Osteocyte (in vitro differentiated cells): ENCODE measurements at regions not wholly inside any gene's neighbourhood (a gene's known extent, or its start where the extent isn't known, plus 50 kb on each side); places are given as distances from the start of the nearest gene placed in this dataset.

Experiments used
- DNase-seq: peaks from one replicate; pipeline ENCODE4 v3.0.0; 2021; ENCODE audit warnings: mixed read lengths; ENCODE audit not compliant: unreplicated experiment; ENCODE audit errors: extremely low spot score
- H3K27ac Mint-ChIP-seq: one replicate; pipeline ENCODE4 v1.8.0; 2021; ENCODE audit warnings: mild to moderate bottlenecking, mixed read lengths; ENCODE audit not compliant: unreplicated experiment
- H3K27me3 Mint-ChIP-seq: one replicate; pipeline ENCODE4 v1.8.0; 2021; ENCODE audit warnings: mixed read lengths; ENCODE audit not compliant: unreplicated experiment
- H3K36me3 Mint-ChIP-seq: one replicate; pipeline ENCODE4 v1.8.0; 2021; ENCODE audit warnings: mixed read lengths; ENCODE audit not compliant: unreplicated experiment
- H3K4me1 Mint-ChIP-seq: one replicate; pipeline ENCODE4 v1.8.0; 2021; ENCODE audit warnings: mixed read lengths; ENCODE audit not compliant: unreplicated experiment
- H3K4me3 Mint-ChIP-seq: one replicate; pipeline ENCODE4 v1.8.0; 2021; ENCODE audit warnings: mild to moderate bottlenecking, moderate library complexity, mixed read lengths; ENCODE audit not compliant: unreplicated experiment
- H3K9me3 Mint-ChIP-seq: one replicate; pipeline ENCODE4 v1.8.0; 2021; ENCODE audit warnings: mixed read lengths; ENCODE audit not compliant: unreplicated experiment
- CTCF ChIP-seq: fragments of 200-600 bp; sonication (generic); IDR thresholded peaks from 2 replicates; pipeline ENCODE4 v1.5.0; 2021; ENCODE audit warnings: antibody characterized with exemption, mild to moderate bottlenecking, moderate library complexity

- Mint-ChIP-seq H3K36me3 (no peaks in the 10 kb centered on the region), H3K27me3 (no peaks in the 10 kb centered on the region), H3K27ac (no peak overlapping the region), H3K4me1 (no peaks in the 10 kb centered on the region), H3K4me3 (no peak overlapping the region), H3K9me3 (peaks cover 16% of the 10 kb centered on the region)
- no peak for DNase-seq
- no peak for TF ChIP-seq CTCF
Observed at GRCh38 chr16:17998550-17998949, 338.0 kb downstream of the NPIPA8 start.

GRCh38 chr16:17994027-17994426 is 342.5 kb downstream of the NPIPA8 start:
- H3K36me3 Mint-ChIP-seq, result no peaks in the 10 kb centered on the region
- H3K27me3 Mint-ChIP-seq, result no peaks in the 10 kb centered on the region
- peaks cover 30% of the 10 kb centered on the region for H3K9me3 Mint-ChIP-seq
- H3K4me3 Mint-ChIP-seq, result no peak overlapping the region
- TF ChIP-seq CTCF, result no peak
- no peaks in the 10 kb centered on the region for H3K4me1 Mint-ChIP-seq
- no peak for DNase-seq
- no peak overlapping the region for H3K27ac Mint-ChIP-seq

- no peaks in the 10 kb centered on the region for H3K4me1 Mint-ChIP-seq
- no peak for TF ChIP-seq CTCF
- peaks cover 26% of the 10 kb centered on the region for H3K9me3 Mint-ChIP-seq
- no peaks in the 10 kb centered on the region for H3K27me3 Mint-ChIP-seq
- H3K27ac Mint-ChIP-seq, result no peak overlapping the region
- H3K36me3 Mint-ChIP-seq, result no peaks in the 10 kb centered on the region
- no peak for DNase-seq
- H3K4me3 Mint-ChIP-seq, result no peak overlapping the region
Observed at GRCh38 chr16:17992416-17992815, 344.1 kb downstream of the NPIPA8 start.

GRCh38 chr16:17989255-17989654 is 347.3 kb downstream of the NPIPA8 start:
- no peak for TF ChIP-seq CTCF
- Mint-ChIP-seq H3K4me3 (no peak overlapping the region), H3K27me3 (no peaks in the 10 kb centered on the region), H3K27ac (no peak overlapping the region), H3K9me3 (peaks cover 23% of the 10 kb centered on the region), H3K36me3 (no peaks in the 10 kb centered on the region), H3K4me1 (no peaks in the 10 kb centered on the region)
- no peak for DNase-seq

GRCh38 chr16:17988839-17989238 is 347.7 kb downstream of the NPIPA8 start:
- Mint-ChIP-seq H3K27me3 (no peaks in the 10 kb centered on the region), H3K9me3 (peaks cover 25% of the 10 kb centered on the region), H3K4me3 (no peak overlapping the region), H3K4me1 (no peaks in the 10 kb centered on the region), H3K27ac (no peak overlapping the region), H3K36me3 (no peaks in the 10 kb centered on the region)
- TF ChIP-seq CTCF, result no peak
- DNase-seq, result no peak
